ENCODE measurements at regions not wholly inside any gene's neighbourhood (a gene's known extent, or its start where the extent isn't known, plus 50 kb on each side); places are given as distances from the start of the nearest gene placed in this dataset.

GRCh38 chr21:35663856-35664606 is 396.3 kb downstream of the SETD4 start:
- no peak overlapping the region for H3K4me3 Mint-ChIP-seq
- Histone ChIP-seq H3K27ac (ENCODE audit: insufficient read length, low read depth, low read length) (no peak overlapping the region), H3K56ac (ENCODE audit: insufficient read length, low read depth, low read length) (no peak overlapping the region), H2AFZ (ENCODE audit: low read length) (no peak overlapping the region), H3K79me1 (ENCODE audit: insufficient read depth, low read depth, low read length, poor library complexity, severe bottlenecking) (no peaks in the 10 kb centered on the region), H3K23me2 (ENCODE audit: insufficient read length, low read depth, low read length, poor library complexity, severe bottlenecking) (no peaks in the 10 kb centered on the region), H3K9me3 (ENCODE audit: control insufficient read depth, low read depth, low read length) (no peaks in the 10 kb centered on the region), H2BK12ac (ENCODE audit: insufficient read length, low read depth, low read length) (no peak overlapping the region), H3K27me3 (ENCODE audit: insufficient read depth, low read length) (no peaks in the 10 kb centered on the region), H3T11ph (ENCODE audit: low read length) (no peak overlapping the region), H4K5ac (ENCODE audit: insufficient read length, low read depth, low read length) (no peak overlapping the region), H3K18ac (ENCODE audit: insufficient read length, low read depth, low read length) (no peak overlapping the region), H3K4me1 (ENCODE audit: insufficient read depth, low read length) (no peaks in the 10 kb centered on the region), H2BK15ac (ENCODE audit: low read depth, low read length) (no peak overlapping the region), H3K23ac (ENCODE audit: insufficient read length, low read depth, low read length) (no peak overlapping the region), H4K20me1 (ENCODE audit: control insufficient read depth, insufficient read depth, insufficient read length) (no peaks in the 10 kb centered on the region), H2BK120ac (ENCODE audit: low read depth, low read length, poor library complexity, severe bottlenecking) (no peak overlapping the region), H2BK20ac (ENCODE audit: low read depth, low read length, poor library complexity, severe bottlenecking) (no peak overlapping the region), H3K4ac (ENCODE audit: low read depth, low read length) (no peak overlapping the region), H4K91ac (ENCODE audit: insufficient read length, low read depth, low read length) (no peak overlapping the region), H3K14ac (ENCODE audit: insufficient read depth, low read length) (no peak overlapping the region), H4K8ac (replicated peaks; ENCODE audit: insufficient read length, low read depth, low read length) (no peak overlapping the region), H3K9ac (ENCODE audit: extremely low read depth, insufficient read length, low read length) (no peak overlapping the region), H3K4me2 (ENCODE audit: insufficient read depth, insufficient read length, low read length) (no peak overlapping the region), H3K79me2 (ENCODE audit: insufficient read depth, low read length) (no peaks in the 10 kb centered on the region), H2BK5ac (ENCODE audit: insufficient read length, low read length) (no peak overlapping the region), H2AK5ac (ENCODE audit: insufficient read length, low read length) (no peak overlapping the region)
- H3K27me3 Mint-ChIP-seq (ENCODE audit: low read depth): peaks cover 1% of the 10 kb centered on the region; the same call in 1 of the 2 replicates
- no CpG with 5 or more reads among the region's 4 CpGs for WGBS (ENCODE audit: extremely low coverage, insufficient read length, low lambda C conversion rate)
- DNase-seq: no peak
- H3K36me3 Mint-ChIP-seq (ENCODE audit: insufficient read depth in 1 of 3, low read depth in 3 of 3): no peaks in the 10 kb centered on the region; a peak in 1 of 7 replicates
- no peaks in the 10 kb centered on the region for H3K9me3 Mint-ChIP-seq
- TF ChIP-seq, protein P1, sequence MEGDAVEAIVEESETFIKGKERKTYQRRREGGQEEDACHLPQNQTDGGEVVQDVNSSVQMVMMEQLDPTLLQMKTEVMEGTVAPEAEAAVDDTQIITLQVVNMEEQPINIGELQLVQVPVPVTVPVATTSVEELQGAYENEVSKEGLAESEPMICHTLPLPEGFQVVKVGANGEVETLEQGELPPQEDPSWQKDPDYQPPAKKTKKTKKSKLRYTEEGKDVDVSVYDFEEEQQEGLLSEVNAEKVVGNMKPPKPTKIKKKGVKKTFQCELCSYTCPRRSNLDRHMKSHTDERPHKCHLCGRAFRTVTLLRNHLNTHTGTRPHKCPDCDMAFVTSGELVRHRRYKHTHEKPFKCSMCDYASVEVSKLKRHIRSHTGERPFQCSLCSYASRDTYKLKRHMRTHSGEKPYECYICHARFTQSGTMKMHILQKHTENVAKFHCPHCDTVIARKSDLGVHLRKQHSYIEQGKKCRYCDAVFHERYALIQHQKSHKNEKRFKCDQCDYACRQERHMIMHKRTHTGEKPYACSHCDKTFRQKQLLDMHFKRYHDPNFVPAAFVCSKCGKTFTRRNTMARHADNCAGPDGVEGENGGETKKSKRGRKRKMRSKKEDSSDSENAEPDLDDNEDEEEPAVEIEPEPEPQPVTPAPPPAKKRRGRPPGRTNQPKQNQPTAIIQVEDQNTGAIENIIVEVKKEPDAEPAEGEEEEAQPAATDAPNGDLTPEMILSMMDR (conservative IDR thresholded peaks at IDR 0.05): no peak
- H3K4me1 Mint-ChIP-seq: no peaks in the 10 kb centered on the region
- no peak overlapping the region for H3K27ac Mint-ChIP-seq

Measured in H9 (cell line).